ENCODE measurements at regions not wholly inside any gene's neighbourhood (a gene's known extent, or its start where the extent isn't known, plus 50 kb on each side); places are given as distances from the start of the nearest gene placed in this dataset.

GRCh38 chr14:28323366-28323765, 443.2 kb upstream of the FOXG1 start:
- BruUV-seq (replicated peaks) = no TSS peak
- intact Hi-C loops (cut with micrococcal nuclease) (no loop called here), dilution Hi-C loops (cut with HindIII; ENCODE audit: low sequenced_read_pairs, unreplicated experiment) (no loop called here), in situ Hi-C loops (cut with MboI; ENCODE audit: low sequenced_read_pairs) (no loop called here)
- POLR2A ChIA-PET (ENCODE audit: unreplicated experiment) = no interaction called here
- H3K27ac ChIP-seq (ENCODE audit: insufficient read depth, low read length) = no peak overlapping the region
- H3K9ac ChIP-seq (ENCODE audit: low read depth, low read length) = no peak overlapping the region
- no peak overlapping the region for H3K14ac ChIP-seq (replicated peaks; ENCODE audit: low read depth, low read length)
- no peak overlapping the region for H3K23ac ChIP-seq (ENCODE audit: low read depth, low read length)
- no peak overlapping the region for H3K4me3 ChIP-seq (ENCODE audit: insufficient read depth, low read depth, low read length)
- H2BK120ac ChIP-seq (ENCODE audit: low read depth, low read length) = no peak overlapping the region
- no peak overlapping the region for H2BK15ac ChIP-seq (ENCODE audit: low read depth, low read length)
- ATAC-seq (ENCODE audit: low read depth) (no peak), DNase-seq (no peak)
- H3K9me3 ChIP-seq (ENCODE audit: control insufficient read depth, insufficient read depth, low read length) = peaks cover 2% of the 10 kb centered on the region
- H2BK20ac ChIP-seq (ENCODE audit: low read depth, low read length) = no peak overlapping the region
- CTCF ChIA-PET = no interaction called here
- H3K18ac ChIP-seq (ENCODE audit: low read depth, low read length) = no peak overlapping the region
- H4K8ac ChIP-seq (ENCODE audit: low read depth in 2 of 2, low read length in 2 of 2) = no peak overlapping the region
- no peak overlapping the region for H2AK5ac ChIP-seq (ENCODE audit: low read depth, low read length)
- H3K36me3 ChIP-seq (ENCODE audit: control insufficient read depth, insufficient read depth, low read length) = no peaks in the 10 kb centered on the region
- H4K20me1 ChIP-seq (ENCODE audit: insufficient read depth, low read length) = no peaks in the 10 kb centered on the region
- TF ChIP-seq SMC3 (IDR thresholded peaks at IDR 0.05; ENCODE audit: low read depth, low read length) (no peak), RFX5 (IDR thresholded peaks at IDR 0.05; ENCODE audit: low read depth, low read length) (no peak), NFE2L2 (IDR thresholded peaks at IDR 0.05; ENCODE audit: low read depth, low read length) (no peak), CTCF (conservative IDR thresholded peaks at IDR 0.05; ENCODE audit: low read depth, low read length) (no peak)
- no peaks in the 10 kb centered on the region for H3K4me1 ChIP-seq (ENCODE audit: control insufficient read depth, insufficient read depth, low read length)
- H2BK5ac ChIP-seq (ENCODE audit: low read depth, low read length, poor library complexity, severe bottlenecking) = no peak overlapping the region
- WGBS, 2 experiments (ENCODE audit: extremely low coverage in 2 of 2, insufficient read length in 1 of 2) = no CpG with 5 or more reads among the region's 4 CpGs
- no peak overlapping the region for H3K4me2 ChIP-seq (ENCODE audit: low read depth, low read length)
- H4K5ac ChIP-seq (ENCODE audit: low read depth, low read length) = no peak overlapping the region
- H3K56ac ChIP-seq (ENCODE audit: extremely low read depth, insufficient read depth, low read length) = no peak overlapping the region
- no peaks in the 10 kb centered on the region for H3K9me1 ChIP-seq (ENCODE audit: insufficient read depth, low read length)
- no peaks in the 10 kb centered on the region for H3K27me3 ChIP-seq (ENCODE audit: control insufficient read depth, insufficient read depth, low read length)
- no peak overlapping the region for H2AK9ac ChIP-seq (replicated peaks; ENCODE audit: low read depth, low read length, poor library complexity)
- no peak overlapping the region for H4K91ac ChIP-seq (ENCODE audit: insufficient read depth, low read depth, low read length)
- no peak overlapping the region for H2AFZ ChIP-seq (replicated peaks; ENCODE audit: low read length, poor library complexity)
- no peak overlapping the region for H3K4ac ChIP-seq (ENCODE audit: low read depth, low read length)
- no peaks in the 10 kb centered on the region for H3K79me1 ChIP-seq (ENCODE audit: low read depth in 1 of 2, low read length in 2 of 2)

Measured in IMR-90 (cell line).